ENCODE measurements at regions not wholly inside any gene's neighbourhood (a gene's known extent, or its start where the extent isn't known, plus 50 kb on each side); places are given as distances from the start of the nearest gene placed in this dataset.
"Not testable (repeated sequence)": the region's sequence is repeated elsewhere in the genome, so short reads cannot be mapped to it uniquely, and the experiment has no call there.

- no peak for TF ChIP-seq CTCF (IDR thresholded peaks at IDR 0.05; ENCODE audit: low read depth, low read length)
Observed at GRCh38 chr4:135476272-135476671, 1274.7 kb upstream of the PABPC4L start.

GRCh38 chr4:135464311-135464710 lies 1262.7 kb upstream of the PABPC4L start:
- no peak for DNase-seq (ENCODE audit: extremely low read depth, low read depth)
- TF ChIP-seq CTCF (IDR thresholded peaks at IDR 0.05; ENCODE audit: low read depth, low read length): no peak

More at GRCh38 chr4:135476272-135476671, 1274.7 kb upstream of the PABPC4L start:
- DNase-seq (ENCODE audit: extremely low read depth, low read depth): no peak

GRCh38 chr4:135447598-135447997 lies 1246.0 kb upstream of the PABPC4L start:
- not testable (repeated sequence) for DNase-seq (ENCODE audit: extremely low read depth, low read depth)

GRCh38 chr4:135434936-135435335 lies 1233.3 kb upstream of the PABPC4L start:
- DNase-seq (ENCODE audit: extremely low read depth, low read depth): no peak
- TF ChIP-seq CTCF (IDR thresholded peaks at IDR 0.05; ENCODE audit: low read depth, low read length): no peak

- no peak for DNase-seq (ENCODE audit: extremely low read depth, low read depth)
- no peak for TF ChIP-seq CTCF (IDR thresholded peaks at IDR 0.05; ENCODE audit: low read depth, low read length)
Observed at GRCh38 chr4:135429528-135429927, 1227.9 kb upstream of the PABPC4L start.

GRCh38 chr4:135418353-135418752 lies 1216.8 kb upstream of the PABPC4L start:
- peak; percentile 16 for TF ChIP-seq CTCF (IDR thresholded peaks at IDR 0.05; ENCODE audit: low read depth, low read length)
- DNase-seq (ENCODE audit: extremely low read depth, low read depth): no peak

GRCh38 chr4:135412213-135412612 lies 1210.6 kb upstream of the PABPC4L start:
- no peak for TF ChIP-seq CTCF (IDR thresholded peaks at IDR 0.05; ENCODE audit: low read depth, low read length)
- DNase-seq (ENCODE audit: extremely low read depth, low read depth): no peak

- DNase-seq (ENCODE audit: extremely low read depth, low read depth): no peak
- no peak for TF ChIP-seq CTCF (IDR thresholded peaks at IDR 0.05; ENCODE audit: low read depth, low read length)
Observed at GRCh38 chr4:135411251-135411650, 1209.7 kb upstream of the PABPC4L start.

- DNase-seq (ENCODE audit: extremely low read depth, low read depth): not testable (repeated sequence)
Observed at GRCh38 chr4:135409261-135409660, 1207.7 kb upstream of the PABPC4L start.

Data from AG09319 (cell line).